HG03439 (cell line): ENCODE measurements at regions not wholly inside any gene's neighbourhood (a gene's known extent, or its start where the extent isn't known, plus 50 kb on each side); places are given as distances from the start of the nearest gene placed in this dataset.
"Not testable (repeated sequence)": the region's sequence is repeated elsewhere in the genome, so short reads cannot be mapped to it uniquely, and the experiment has no call there.

Experiments
- ATAC-seq: cut with Tn5 transposase; IDR thresholded peaks from one replicate; pipeline ENCODE4 v1.9.1; 2021; ENCODE audit warnings: mild to moderate bottlenecking, moderate library complexity; ENCODE audit not compliant: unreplicated experiment

DNA sequence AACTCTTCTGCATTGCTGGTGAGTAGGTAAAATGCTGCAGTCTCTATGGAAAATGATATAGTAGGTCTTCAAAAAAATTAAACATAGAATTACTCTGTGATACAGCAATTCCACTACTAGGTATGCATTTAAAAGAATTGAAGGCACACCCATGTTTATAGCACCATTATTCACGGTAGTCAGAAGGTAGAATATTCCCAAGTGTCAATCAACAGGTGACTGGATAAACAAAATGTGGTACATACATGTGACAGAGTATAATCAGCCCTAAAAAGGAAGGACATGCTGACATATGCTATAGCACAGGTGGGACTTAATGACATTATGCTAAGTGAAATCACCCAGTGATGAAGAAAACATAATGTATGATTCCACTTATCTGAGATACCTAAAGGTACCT, 123.3 kb downstream of the CCER1 start:
- ATAC-seq, result no peak

DNA sequence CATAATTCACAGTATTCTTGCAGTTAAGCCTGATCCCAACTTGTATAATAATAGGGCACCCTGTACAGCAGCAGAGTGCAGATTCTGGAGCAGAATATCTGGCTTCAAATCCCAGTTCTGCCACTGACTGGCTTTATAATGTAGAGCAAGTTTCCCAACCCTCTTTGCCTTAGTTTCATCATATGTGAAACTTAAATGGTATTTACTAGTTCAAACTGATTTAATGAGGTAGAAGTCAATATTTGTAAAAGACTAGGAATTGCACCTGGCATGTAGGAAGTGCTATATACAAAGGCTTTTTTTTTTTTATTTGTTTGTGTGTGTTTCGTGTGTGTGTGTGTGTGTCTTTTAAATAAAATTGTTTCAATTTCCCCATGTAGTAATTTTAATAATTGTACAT, 125.9 kb downstream of the CCER1 start:
- no peak for ATAC-seq

- ATAC-seq, result no peak
Observed at GRCh38 chr12:90828621-90829020, 126.4 kb downstream of the CCER1 start.

DNA sequence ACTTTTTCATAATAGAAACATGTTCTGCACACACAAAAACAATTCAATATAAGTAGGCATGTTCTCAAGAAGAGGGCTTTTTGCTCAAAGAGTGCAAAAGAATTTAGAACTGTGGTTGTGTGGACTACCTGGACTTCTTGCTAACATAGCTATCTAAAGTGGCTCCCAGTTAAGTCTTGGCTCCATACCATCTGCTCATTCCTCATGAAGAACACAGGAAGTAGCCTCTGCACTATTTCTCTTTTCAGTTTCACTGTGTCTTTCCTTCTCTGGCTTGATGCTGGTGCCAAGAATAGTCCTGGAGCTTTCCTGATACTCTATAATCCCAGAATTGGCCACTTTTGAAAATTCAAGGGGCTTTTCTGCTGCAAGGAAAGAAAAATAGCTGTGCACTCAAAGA, 127.4 kb downstream of the CCER1 start:
- no peak for ATAC-seq

DNA sequence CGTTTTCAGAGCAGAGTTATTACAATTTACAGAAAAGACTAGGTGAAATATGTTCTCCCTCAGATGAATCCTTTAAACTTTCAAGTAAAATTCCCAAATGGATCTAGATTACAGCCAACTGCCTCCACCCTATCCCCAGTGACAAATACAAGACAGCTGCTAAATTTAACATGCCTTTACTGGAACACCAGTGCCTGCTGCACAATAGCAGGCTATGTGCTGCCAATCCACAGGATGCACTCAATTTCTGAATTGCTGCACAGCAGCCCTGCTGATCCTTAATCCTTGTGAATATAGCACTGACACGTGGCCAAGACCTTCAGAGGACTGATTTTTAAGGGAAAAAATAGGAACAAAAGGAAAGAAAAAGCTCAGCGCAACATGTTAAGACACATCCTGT, 128.9 kb downstream of the CCER1 start:
- ATAC-seq, result no peak

DNA sequence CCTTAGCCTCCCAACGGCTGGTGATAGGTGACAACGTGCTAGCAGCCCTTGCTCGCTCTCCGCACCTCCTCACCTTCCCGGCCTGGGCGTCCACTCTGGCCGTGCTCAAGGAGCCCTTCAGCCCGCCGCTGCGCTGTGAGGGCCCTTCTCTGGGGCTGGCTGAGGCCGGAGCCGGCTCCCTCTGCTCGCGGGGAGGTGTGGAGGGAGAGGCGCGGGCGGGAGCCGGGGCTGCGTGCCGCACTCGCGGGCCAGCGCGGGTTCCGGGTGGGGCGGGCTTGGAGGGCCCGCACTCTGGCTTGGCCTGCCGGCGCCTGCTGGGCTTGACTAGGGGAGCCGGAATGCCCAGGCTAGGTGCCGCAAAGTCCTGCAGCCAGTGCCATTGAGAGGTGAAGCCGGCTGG, 131.1 kb downstream of the CCER1 start:
- no peak for ATAC-seq

DNA sequence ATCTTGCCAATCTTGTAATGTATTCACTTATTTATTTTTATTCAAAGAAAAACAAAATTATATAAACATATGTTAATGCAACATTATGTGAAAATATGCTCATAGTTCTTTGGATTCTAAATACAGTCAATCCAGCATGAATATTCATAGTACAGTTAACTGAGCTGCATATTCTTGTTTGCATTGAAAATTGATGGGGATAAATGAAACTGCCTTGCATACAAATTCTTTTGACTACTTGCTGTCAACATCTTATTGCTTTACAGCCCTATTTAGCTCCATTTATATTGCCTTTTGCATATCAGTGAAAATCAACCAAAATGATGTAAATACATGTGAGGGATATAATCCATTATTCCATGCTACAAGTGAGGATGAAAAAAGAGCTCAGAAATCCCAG, 135.3 kb downstream of the CCER1 start:
- ATAC-seq, result no peak

- no peak for ATAC-seq
Observed at GRCh38 chr12:90816353-90817089, 138.5 kb downstream of the CCER1 start.

- ATAC-seq, result no peak
Observed at GRCh38 chr12:90809940-90810339, 145.0 kb downstream of the CCER1 start.

DNA sequence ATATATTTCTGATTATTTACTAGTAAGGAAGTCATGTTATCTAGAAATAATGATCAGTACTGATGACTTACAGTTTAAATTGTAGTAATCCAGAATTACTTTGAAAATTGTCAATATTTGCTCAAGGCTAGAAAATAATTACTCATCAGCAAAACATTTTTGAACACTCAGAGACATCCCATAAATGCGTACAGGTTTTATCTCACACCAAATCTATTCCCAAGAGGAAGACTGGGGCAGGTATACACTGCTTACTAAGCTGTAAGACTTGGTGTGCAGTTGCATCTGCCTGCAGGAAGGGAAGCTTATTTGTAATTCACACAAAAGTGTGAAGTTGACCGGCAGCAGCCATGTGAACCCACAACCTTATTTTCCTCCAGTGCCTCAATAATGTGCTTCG, 146.4 kb downstream of the CCER1 start:
- ATAC-seq, result no peak

- no peak for ATAC-seq
Observed at GRCh38 chr12:90802727-90803126, 152.2 kb downstream of the CCER1 start.

- no peak for ATAC-seq
Observed at GRCh38 chr12:90801776-90802175, 153.2 kb downstream of the CCER1 start.

- no peak for ATAC-seq
Observed at GRCh38 chr12:90794212-90794611, 160.8 kb downstream of the CCER1 start.

- ATAC-seq, result not testable (repeated sequence)
Observed at GRCh38 chr12:90792718-90793117, 162.3 kb downstream of the CCER1 start.

DNA sequence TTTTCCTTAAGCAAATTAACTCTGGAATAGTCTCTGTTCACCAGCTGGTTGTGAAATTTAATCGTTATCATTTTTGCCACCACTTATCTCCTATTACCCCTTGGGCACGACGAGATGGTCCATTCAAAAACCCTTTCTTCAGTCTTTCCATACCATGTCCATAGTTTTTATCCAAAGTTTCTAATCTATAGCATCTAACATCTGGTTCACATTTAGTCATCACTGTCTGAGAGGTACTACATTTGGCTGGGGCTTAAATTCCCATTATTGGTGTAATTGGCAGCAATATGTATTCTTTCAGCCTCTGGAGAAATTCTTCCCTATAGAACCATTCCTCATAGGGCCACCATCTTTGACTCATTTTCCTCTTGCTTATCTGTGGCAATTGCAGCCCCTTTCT, 163.5 kb downstream of the CCER1 start:
- ATAC-seq, result no peak

GRCh38 chr12:90790747-90791146, 164.2 kb downstream of the CCER1 start:
- no peak for ATAC-seq

DNA sequence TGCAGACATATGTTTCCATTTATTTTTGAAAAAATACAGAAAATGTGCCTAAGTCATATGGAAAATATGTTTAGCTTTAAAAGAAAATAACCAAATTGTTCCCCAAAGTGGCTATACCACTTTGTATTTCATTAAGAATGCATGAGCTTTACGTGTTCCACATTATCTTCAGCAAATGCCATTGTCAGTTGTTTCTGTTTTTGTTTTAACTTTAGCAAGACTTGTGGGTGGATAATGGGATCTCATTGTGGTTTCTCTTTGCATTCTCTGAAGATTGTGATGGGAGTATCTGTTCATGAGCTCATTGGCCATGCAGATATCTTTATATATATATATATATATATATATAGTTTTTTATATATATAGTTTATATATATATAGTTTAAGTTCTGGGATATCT, 181.5 kb downstream of the CCER1 start:
- ATAC-seq, result no peak

- no peak for ATAC-seq
Observed at GRCh38 chr12:90770861-90771260, 184.1 kb downstream of the CCER1 start.

DNA sequence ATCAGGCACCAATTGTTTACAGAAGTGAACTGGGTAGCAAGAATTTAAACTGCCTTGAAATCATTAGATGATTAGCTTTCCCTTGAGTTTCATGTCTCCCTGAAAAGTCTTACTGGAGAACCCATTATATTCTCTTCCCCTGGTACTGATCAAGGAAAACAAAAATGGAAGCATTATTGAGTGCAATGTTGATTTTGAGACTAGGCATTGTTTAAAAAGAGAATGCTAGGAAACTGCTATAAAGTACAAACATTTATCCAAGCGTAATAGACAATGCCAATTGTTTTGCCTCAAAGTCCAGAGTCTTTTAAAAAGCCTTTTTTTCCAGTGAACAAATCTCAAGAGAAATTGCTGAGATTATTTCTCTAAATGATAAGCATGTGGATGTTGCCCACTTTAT, 197.0 kb downstream of the CCER1 start:
- no peak for ATAC-seq

DNA sequence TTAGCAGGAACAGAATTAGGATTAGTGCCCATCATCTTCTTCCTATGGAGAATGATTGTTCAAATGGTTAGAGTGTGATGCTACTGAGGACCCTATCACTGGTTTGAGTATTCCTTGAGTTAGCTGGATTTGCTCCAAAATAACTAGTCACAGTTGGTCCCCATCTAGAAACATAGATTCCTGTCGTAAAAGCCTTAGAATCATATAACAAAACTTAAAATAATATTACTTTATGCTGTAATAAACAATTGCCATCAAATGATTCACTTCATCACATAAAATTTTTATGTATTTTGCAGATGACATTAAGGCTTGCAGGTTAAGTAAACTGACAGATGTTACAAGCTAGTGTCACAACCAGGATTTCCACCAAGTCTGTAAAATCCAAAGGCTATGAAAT, 209.8 kb downstream of the CCER1 start:
- no peak for ATAC-seq

- no peak for ATAC-seq
Observed at GRCh38 chr12:90741611-90742010, 213.4 kb downstream of the CCER1 start.

- ATAC-seq, result no peak
Observed at GRCh38 chr12:90729736-90730135, 225.2 kb downstream of the CCER1 start.

GRCh38 chr12:90712671-90713070, 242.3 kb downstream of the CCER1 start:
- no peak for ATAC-seq
